ENCODE measurements at regions not wholly inside any gene's neighbourhood (a gene's known extent, or its start where the extent isn't known, plus 50 kb on each side); places are given as distances from the start of the nearest gene placed in this dataset.

- Histone ChIP-seq H3K4me2 (no peak overlapping the region), H3K4me3 (no peak overlapping the region), H3K27ac (ENCODE audit: low read depth) (no peak overlapping the region), H3K27me3 (ENCODE audit: insufficient read depth) (no peaks in the 10 kb centered on the region), H3K79me2 (replicated peaks; ENCODE audit: insufficient read depth) (no peaks in the 10 kb centered on the region), H2AFZ (no peak overlapping the region; the same call in 1 of the 2 replicates), H4K20me1 (replicated peaks; ENCODE audit: insufficient read depth) (no peaks in the 10 kb centered on the region), H3F3A (replicated peaks; ENCODE audit: low read depth) (no peaks in the 10 kb centered on the region), H3K9me2 (ENCODE audit: insufficient read depth) (peaks cover 5% of the 10 kb centered on the region; the same call in 1 of the 2 replicates), H3K36me3 (ENCODE audit: insufficient read depth) (no peaks in the 10 kb centered on the region), H3K4me1 (ENCODE audit: insufficient read depth) (peaks cover 12% of the 10 kb centered on the region)
- Mint-ChIP-seq H3K36me3 (ENCODE audit: low read depth) (no peaks in the 10 kb centered on the region), H3K4me1 (peaks cover 18% of the 10 kb centered on the region), H3K4me3 (no peak overlapping the region), H3K9me3 (no peaks in the 10 kb centered on the region), H3K27ac (peak overlapping the region; percentile 21; the same call in 1 of the 2 replicates), H3K27me3 (ENCODE audit: insufficient read depth, low read depth, poor library complexity) (no peaks in the 10 kb centered on the region)
- no peak for TF ChIP-seq ZNF114 (CRISPR knock-in tag; IDR thresholded peaks at IDR 0.05)
- no peak for TF ChIP-seq NANOG (IDR thresholded peaks at IDR 0.05; ENCODE audit: borderline replicate concordance)
- TF ChIP-seq CREB1 (CRISPR knock-in tag; IDR thresholded peaks at IDR 0.05; ENCODE audit: low read depth): no peak
- TF ChIP-seq ETS1 (IDR thresholded peaks at IDR 0.05): no peak
- no peak for TF ChIP-seq EZH2 (IDR thresholded peaks at IDR 0.05; ENCODE audit: low read depth, unreplicated experiment)
- no peak for TF ChIP-seq ZNF331 (CRISPR knock-in tag; IDR thresholded peaks at IDR 0.05; ENCODE audit: low read depth)
- TF ChIP-seq JUNB (IDR thresholded peaks at IDR 0.05; ENCODE audit: unreplicated experiment): no peak
- no peak for TF ChIP-seq POLR2AphosphoS5 (IDR thresholded peaks at IDR 0.05; ENCODE audit: low read depth)
- no peak for TF ChIP-seq CTCF (conservative IDR thresholded peaks at IDR 0.05; ENCODE audit: low read depth in 2 of 2)
- TF ChIP-seq EZH2phosphoT487 (IDR thresholded peaks at IDR 0.05; ENCODE audit: unreplicated experiment): no peak
- no peak for DNase-seq (ENCODE audit: low spot score)
- ATAC-seq: no peak
Measured at GRCh38 chr13:81302677-81303076, 961.8 kb upstream of the SPRY2 start.

- Mint-ChIP-seq H3K4me1 (peaks cover 18% of the 10 kb centered on the region), H3K9me3 (no peaks in the 10 kb centered on the region), H3K36me3 (ENCODE audit: low read depth) (no peaks in the 10 kb centered on the region), H3K4me3 (no peak overlapping the region), H3K27ac (no peak overlapping the region), H3K27me3 (ENCODE audit: insufficient read depth, low read depth, poor library complexity) (no peaks in the 10 kb centered on the region)
- Histone ChIP-seq H3K4me1 (ENCODE audit: insufficient read depth) (peaks cover 12% of the 10 kb centered on the region), H3F3A (replicated peaks; ENCODE audit: low read depth) (no peaks in the 10 kb centered on the region), H3K4me3 (no peak overlapping the region), H4K20me1 (replicated peaks; ENCODE audit: insufficient read depth) (no peaks in the 10 kb centered on the region), H3K9me2 (ENCODE audit: insufficient read depth) (peaks cover 5% of the 10 kb centered on the region; the same call in 1 of the 2 replicates), H3K4me2 (0 out of 2 replicates have a peak overlapping the region, but pooled peaks have one; percentile 39), H2AFZ (no peak overlapping the region), H3K79me2 (replicated peaks; ENCODE audit: insufficient read depth) (no peaks in the 10 kb centered on the region), H3K36me3 (ENCODE audit: insufficient read depth) (no peaks in the 10 kb centered on the region), H3K27me3 (ENCODE audit: insufficient read depth) (no peaks in the 10 kb centered on the region), H3K27ac (ENCODE audit: low read depth) (no peak overlapping the region)
- no peak for TF ChIP-seq ZNF462 (CRISPR knock-in tag; IDR thresholded peaks at IDR 0.05)
- no peak for TF ChIP-seq POLR2AphosphoS5 (IDR thresholded peaks at IDR 0.05; ENCODE audit: low read depth)
- TF ChIP-seq ZNF331 (CRISPR knock-in tag; IDR thresholded peaks at IDR 0.05; ENCODE audit: low read depth): no peak
- TF ChIP-seq ZNF114 (CRISPR knock-in tag; IDR thresholded peaks at IDR 0.05): no peak
- TF ChIP-seq EZH2phosphoT487 (IDR thresholded peaks at IDR 0.05; ENCODE audit: unreplicated experiment): no peak
- DNase-seq (ENCODE audit: low spot score) (no peak), ATAC-seq (no peak)
Measured at GRCh38 chr13:81302125-81302524, 961.2 kb upstream of the SPRY2 start.
